Kidney (tissue), 13 donors: ENCODE measurements at regions not wholly inside any gene's neighbourhood (a gene's known extent, or its start where the extent isn't known, plus 50 kb on each side); places are given as distances from the start of the nearest gene placed in this dataset.

ENCODE experiments used
- DNase-seq, 5 donors: peaks; one replicate each; pipeline ENCODE4 v3.0.0-alpha.2; 2013 to 2020
- FAIRE-seq: peaks from 2 replicates; lab custom pipeline; 2012; peaks lifted over from hg19 to GRCh38; lab: Jason Lieb, UNC
- H3K27ac ChIP-seq, 2 donors: one replicate each; pipeline ENCODE4 v1.7.0; 2013; ENCODE audit warnings: low read depth in 2 of 2, low read length in 2 of 2, inconsistent platforms in 1 of 2
- H3K27me3 ChIP-seq: one replicate; pipeline ENCODE4 v1.7.1; 2013; ENCODE audit warnings: low read length, inconsistent platforms; ENCODE audit not compliant: control insufficient read depth, insufficient read depth
- H3K36me3 ChIP-seq, 3 donors: one replicate each; pipeline versions ENCODE4 v1.7.0 to v1.7.1; 2013; ENCODE audit warnings: low read length in 3 of 3, control low read depth in 1 of 3, inconsistent platforms in 1 of 3; ENCODE audit not compliant: insufficient read depth in 3 of 3, control insufficient read depth in 2 of 3
- H3K4me1 ChIP-seq, 3 donors: one replicate each; pipeline versions ENCODE4 v1.7.0 to v1.7.1; 2013; ENCODE audit warnings: low read length in 3 of 3, inconsistent platforms in 1 of 3, low read depth in 1 of 3; ENCODE audit not compliant: control insufficient read depth in 2 of 3, insufficient read depth in 2 of 3
- H3K4me3 ChIP-seq, 3 donors: one replicate each; pipeline versions ENCODE4 v1.7.0 to v1.8.1; 2013; ENCODE audit warnings: low read length in 3 of 3, control low read depth in 1 of 3, inconsistent platforms in 1 of 3
- H3K9ac ChIP-seq, 3 donors: one replicate each; pipeline versions ENCODE4 v1.7.0 to v1.7.1; 2013; ENCODE audit warnings: low read length in 3 of 3, control low read depth in 1 of 3, inconsistent platforms in 1 of 3
- H3K9me3 ChIP-seq, 3 donors: one replicate each; pipeline versions ENCODE4 v1.7.0 to v1.7.1; 2013; ENCODE audit warnings: low read length in 3 of 3, control low read depth in 1 of 3, inconsistent platforms in 1 of 3; ENCODE audit not compliant: control insufficient read depth in 2 of 3, insufficient read depth in 1 of 3
- intact Hi-C: fragments of 100-400 bp; cut with DNase I; formaldehyde crosslinking; loops from one replicate; pipeline ENCODE4 v1.11.1; 2022
- TF ChIP-seq, protein P1 (sequence below): IDR thresholded peaks from 3 replicates; pipeline ENCODE4 v1.5.1; 2012; ENCODE audit warnings: mild to moderate bottlenecking, moderate library complexity, borderline replicate concordance; ENCODE audit not compliant: insufficient read depth; ENCODE audit errors: extremely low read depth
- donor health status: control.
- donor health status: control.
- donor health status: control.
- donor health status: control.
- donor health status: control.
- donor health status: DM: yes; HTN: yes; CAD: no.
- donor health status: Normal renal cell carcinoma (clear cell type).

DNA sequence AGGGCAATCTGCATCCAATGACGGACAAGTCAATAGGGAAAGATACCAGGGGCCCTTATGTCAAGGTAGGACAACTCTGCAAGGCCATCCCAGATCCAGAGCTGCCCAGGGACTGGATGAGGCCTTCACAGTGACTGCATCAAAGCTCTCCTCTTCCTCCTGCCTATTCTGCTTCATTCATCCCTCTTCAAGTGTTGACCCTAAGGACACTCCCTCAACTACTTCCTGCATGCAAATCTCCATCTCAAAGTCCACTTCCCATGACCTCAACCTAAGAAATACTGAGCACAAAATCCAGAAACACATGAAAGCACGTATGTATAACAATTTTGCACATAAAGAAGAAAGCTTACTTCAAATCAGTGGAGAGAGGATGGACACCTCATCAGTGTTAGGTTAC is 182.3 kb downstream of the AVL9 start:
- no peak for DNase-seq
- Histone ChIP-seq H3K9ac (no peak overlapping the region), H3K27ac (no peak overlapping the region), H3K27me3 (no peaks in the 10 kb centered on the region), H3K4me1 (no peaks in the 10 kb centered on the region), H3K36me3 (no peaks in the 10 kb centered on the region), H3K9me3 (no peaks in the 10 kb centered on the region), H3K4me3 (no peak overlapping the region)
- intact Hi-C loops, result no loop called here
- TF ChIP-seq, protein P1, sequence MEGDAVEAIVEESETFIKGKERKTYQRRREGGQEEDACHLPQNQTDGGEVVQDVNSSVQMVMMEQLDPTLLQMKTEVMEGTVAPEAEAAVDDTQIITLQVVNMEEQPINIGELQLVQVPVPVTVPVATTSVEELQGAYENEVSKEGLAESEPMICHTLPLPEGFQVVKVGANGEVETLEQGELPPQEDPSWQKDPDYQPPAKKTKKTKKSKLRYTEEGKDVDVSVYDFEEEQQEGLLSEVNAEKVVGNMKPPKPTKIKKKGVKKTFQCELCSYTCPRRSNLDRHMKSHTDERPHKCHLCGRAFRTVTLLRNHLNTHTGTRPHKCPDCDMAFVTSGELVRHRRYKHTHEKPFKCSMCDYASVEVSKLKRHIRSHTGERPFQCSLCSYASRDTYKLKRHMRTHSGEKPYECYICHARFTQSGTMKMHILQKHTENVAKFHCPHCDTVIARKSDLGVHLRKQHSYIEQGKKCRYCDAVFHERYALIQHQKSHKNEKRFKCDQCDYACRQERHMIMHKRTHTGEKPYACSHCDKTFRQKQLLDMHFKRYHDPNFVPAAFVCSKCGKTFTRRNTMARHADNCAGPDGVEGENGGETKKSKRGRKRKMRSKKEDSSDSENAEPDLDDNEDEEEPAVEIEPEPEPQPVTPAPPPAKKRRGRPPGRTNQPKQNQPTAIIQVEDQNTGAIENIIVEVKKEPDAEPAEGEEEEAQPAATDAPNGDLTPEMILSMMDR, result no peak
- no peak for FAIRE-seq

DNA sequence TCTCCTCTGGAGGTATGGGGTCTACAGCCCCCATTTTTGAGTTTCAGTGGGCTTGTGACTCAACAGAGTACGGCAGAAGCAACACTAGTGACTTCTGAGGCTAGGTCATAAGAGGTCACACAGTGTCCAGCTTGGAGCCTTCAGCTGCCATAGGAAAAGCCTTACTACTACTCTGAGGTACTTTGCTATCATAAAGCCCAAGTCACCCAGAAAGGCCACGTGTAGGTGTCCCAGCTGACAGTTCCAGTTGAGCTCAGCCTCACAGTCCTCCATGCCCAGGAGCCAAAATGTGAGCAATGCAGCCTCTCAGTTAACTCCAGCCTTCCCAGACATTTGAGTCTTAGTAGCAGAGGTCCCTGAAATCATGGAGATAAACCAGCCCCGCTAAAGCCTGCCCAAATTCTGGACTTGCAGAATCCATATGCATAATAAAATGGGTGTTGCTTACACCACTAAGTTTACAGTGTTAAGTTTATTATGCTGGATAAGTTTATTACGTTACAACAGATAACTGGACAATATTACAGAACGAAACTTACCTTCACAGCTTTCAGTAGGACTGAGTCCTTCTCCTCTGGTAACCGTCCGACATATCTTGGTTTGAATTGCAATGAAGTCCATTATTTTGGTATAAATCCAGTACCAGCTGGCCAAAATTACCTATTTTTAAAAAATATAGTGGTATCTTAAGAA is 181.1 kb downstream of the AVL9 start:
- H3K4me3 ChIP-seq, result no peak overlapping the region
- FAIRE-seq, result no peak

DNA sequence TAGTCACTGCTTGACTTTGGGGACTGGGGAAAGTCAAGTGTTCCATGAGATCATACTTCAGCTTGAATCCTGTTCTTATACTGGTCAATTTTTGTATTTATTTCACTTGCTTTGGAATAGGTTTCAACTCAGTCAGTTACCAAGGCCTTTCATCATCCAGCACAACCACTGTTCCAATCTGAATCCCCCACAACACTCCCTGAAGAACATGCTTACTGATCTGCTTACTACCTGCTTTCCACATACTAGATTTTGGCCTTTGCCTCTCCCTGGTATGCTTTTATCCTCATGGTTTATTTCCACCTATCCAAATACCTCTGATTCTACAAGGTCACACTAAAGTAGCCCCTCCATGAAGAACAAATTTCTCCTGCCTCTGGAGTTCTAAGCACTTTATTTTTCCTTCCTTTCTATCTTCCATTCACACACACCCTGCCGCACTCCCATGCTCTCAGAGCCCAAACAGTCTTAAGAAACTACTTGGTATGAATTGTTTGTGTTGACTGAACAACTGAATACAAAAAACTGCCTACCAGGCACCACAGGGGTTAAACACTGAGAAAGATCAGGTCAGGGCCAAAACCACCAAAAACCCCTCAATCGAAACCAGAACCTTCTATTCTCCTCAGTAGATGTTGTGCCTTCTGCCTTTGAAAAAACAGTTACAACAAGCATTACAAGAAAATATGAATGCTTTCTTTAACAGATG is 178.1 kb downstream of the AVL9 start:
- no peak for DNase-seq
- H3K4me1 ChIP-seq, result no peaks in the 10 kb centered on the region
- FAIRE-seq, result no peak
- H3K9me3 ChIP-seq, result peaks cover 0 to 2% (median 0%) of the 10 kb centered on the region in 3 donors
- no peak overlapping the region for H3K4me3 ChIP-seq
- TF ChIP-seq, protein P1, result no peak
- no peak overlapping the region for H3K9ac ChIP-seq
- no peaks in the 10 kb centered on the region for H3K36me3 ChIP-seq
- no peaks in the 10 kb centered on the region for H3K27me3 ChIP-seq
- no peak overlapping the region for H3K27ac ChIP-seq
- intact Hi-C loops, result no loop called here

More for the DNA sequence above, 181.1 kb downstream of the AVL9 start:
- intact Hi-C loops, result no loop called here
- no peaks in the 10 kb centered on the region for H3K27me3 ChIP-seq
- H3K36me3 ChIP-seq, result no peaks in the 10 kb centered on the region
- TF ChIP-seq, protein P1, result no peak
- no peak overlapping the region for H3K9ac ChIP-seq
- no peak for DNase-seq
- H3K4me1 ChIP-seq, result no peaks in the 10 kb centered on the region
- no peaks in the 10 kb centered on the region for H3K9me3 ChIP-seq
- H3K27ac ChIP-seq, result no peak overlapping the region
